PFSK-1 (cell line): ENCODE measurements at regions not wholly inside any gene's neighbourhood (a gene's known extent, or its start where the extent isn't known, plus 50 kb on each side); places are given as distances from the start of the nearest gene placed in this dataset.

ENCODE experiments used
- FOXP2 ChIP-seq: optimal IDR thresholded peaks from 2 replicates; pipeline ENCODE3; 2011; ENCODE audit warnings: borderline replicate concordance, control low read depth, inconsistent platforms; ENCODE audit not compliant: insufficient read depth; ENCODE audit errors: extremely low read length, extremely low read depth
- POLR2AphosphoS5 ChIP-seq: IDR thresholded peaks from 2 replicates; pipeline ENCODE4 v1.6.1; 2012; ENCODE audit warnings: low read depth, mild to moderate bottlenecking, control low read depth, low read length, moderate library complexity
- SIN3A ChIP-seq: IDR thresholded peaks from 2 replicates; pipeline ENCODE4 v1.6.1; 2012; ENCODE audit warnings: mild to moderate bottlenecking, low read length, moderate library complexity, borderline replicate concordance; ENCODE audit not compliant: insufficient read depth
- TAF1 ChIP-seq: IDR thresholded peaks from 2 replicates; pipeline ENCODE4 v1.6.1; 2012; ENCODE audit warnings: low read length, control low read depth, borderline replicate concordance; ENCODE audit not compliant: insufficient read depth

DNA sequence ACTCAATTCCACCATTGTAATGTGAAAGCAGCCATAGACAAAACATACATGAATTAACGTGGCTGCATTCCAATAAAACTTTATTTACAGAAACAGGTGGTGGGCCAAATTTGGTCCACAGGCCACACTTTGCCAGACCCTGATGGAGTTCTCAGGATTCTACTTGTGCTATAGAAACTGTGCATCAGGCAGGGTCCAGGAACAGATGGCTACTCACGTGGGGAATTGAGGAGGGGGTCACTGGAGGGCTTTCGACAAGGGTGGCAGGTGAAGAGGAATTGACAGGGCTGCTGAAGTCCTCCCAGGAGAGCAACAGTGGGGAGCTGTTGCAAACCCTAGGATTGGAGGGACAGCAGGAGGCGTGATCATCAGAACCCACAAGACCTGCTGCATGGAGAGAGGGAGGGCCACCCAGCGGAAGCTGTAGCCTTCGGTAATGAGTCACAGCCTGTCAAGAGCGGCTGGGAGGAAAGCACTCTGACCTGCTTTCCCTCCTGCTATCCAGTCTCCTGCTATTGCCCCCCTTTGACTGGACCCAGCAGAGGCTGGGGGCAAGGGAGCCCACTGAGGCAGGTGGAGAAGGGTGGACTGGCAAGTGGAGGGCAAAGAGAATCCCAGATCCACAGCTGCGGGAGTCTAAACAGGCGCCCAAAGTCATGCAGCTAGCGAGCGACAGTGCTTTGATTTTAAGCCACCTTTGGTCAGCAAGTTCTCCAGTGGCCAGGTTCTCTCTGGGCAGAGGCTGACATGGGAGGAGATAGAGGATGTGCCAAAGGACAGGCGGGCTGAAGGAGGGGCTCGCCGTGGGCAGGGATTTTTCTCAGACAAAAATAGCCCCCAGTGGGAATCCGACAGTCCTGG is 138.3 kb upstream of the SMIM23 start:
- TF ChIP-seq TAF1 (no peak), POLR2AphosphoS5 (no peak), FOXP2 (peak; percentile 42), SIN3A (no peak)
